SK-N-MC (cell line): ENCODE measurements at regions not wholly inside any gene's neighbourhood (a gene's known extent, or its start where the extent isn't known, plus 50 kb on each side); places are given as distances from the start of the nearest gene placed in this dataset.

Experiments
- EZH2 ChIP-seq: fragments of 200-600 bp; sonication (generic); IDR thresholded peaks from one replicate; pipeline ENCODE4 v1.6.1; 2017; ENCODE audit warnings: antibody characterized with exemption
- FOXP2 ChIP-seq: optimal IDR thresholded peaks from 2 replicates; pipeline ENCODE3; 2011; ENCODE audit warnings: mild to moderate bottlenecking, moderate library complexity; ENCODE audit not compliant: insufficient read depth; ENCODE audit errors: extremely low read length, control extremely low read depth
- POLR2AphosphoS5 ChIP-seq: IDR thresholded peaks from 2 replicates; pipeline ENCODE4 v1.6.1; 2012; ENCODE audit warnings: mild to moderate bottlenecking, low read depth, low read length, borderline replicate concordance

DNA sequence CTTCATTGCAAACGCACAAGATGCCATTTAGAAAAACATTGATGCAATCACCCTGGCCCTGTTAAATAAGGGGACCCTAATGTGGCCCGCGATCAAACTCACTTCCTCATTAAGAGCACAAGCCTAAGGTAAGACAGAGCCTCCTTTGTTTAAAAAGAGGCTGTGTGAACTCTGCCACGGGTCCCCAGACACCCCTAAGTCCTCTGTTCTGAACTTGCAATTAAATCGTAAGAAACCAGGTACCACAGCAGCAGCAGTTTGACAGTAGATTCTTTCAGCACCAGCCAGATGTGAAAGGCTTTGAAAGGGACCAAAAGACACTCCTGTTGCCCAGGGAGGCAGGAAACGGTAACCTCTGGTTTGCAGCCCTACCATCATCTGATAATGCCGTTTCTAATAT, 346.3 kb downstream of the TMEM167A start:
- TF ChIP-seq POLR2AphosphoS5 (no peak), EZH2 (no peak), FOXP2 (no peak)
